ENCODE measurements at regions not wholly inside any gene's neighbourhood (a gene's known extent, or its start where the extent isn't known, plus 50 kb on each side); places are given as distances from the start of the nearest gene placed in this dataset.

DNA sequence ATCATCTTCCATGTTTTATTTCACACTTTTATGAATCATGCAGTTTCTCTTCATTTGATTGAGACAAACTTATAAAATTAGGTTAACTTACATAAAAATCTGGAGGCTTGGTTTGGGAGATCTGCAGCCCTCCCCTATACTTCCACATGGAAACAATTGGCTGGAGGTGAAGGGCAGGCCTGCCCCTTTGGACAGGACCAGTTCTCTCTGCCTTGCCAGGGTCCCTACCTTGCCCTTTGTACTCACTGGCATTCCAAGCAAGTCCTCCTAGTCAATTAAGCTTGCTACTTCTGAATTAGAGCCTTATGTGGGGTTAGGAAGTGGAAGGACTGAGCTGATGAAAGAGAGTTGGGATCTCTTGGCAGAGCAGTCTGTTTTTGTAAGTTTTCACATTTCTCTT, 257.3 kb downstream of the GAS1 start:
- CTCF ChIA-PET: no interaction called here
- Mint-ChIP-seq H3K4me1 (no peaks in the 10 kb centered on the region), H3K4me3 (no peak overlapping the region), H3K27ac (no peak overlapping the region), H3K36me3 (ENCODE audit: low read depth) (no peaks in the 10 kb centered on the region), H3K9me3 (peaks cover 2% of the 10 kb centered on the region), H3K27me3 (peaks cover 3% of the 10 kb centered on the region)
- intact Hi-C loops (cut with micrococcal nuclease): no loop called here
- ATAC-seq (ENCODE audit: low read depth) (no peak), DNase-seq (no peak)
- TF ChIP-seq, protein P1, sequence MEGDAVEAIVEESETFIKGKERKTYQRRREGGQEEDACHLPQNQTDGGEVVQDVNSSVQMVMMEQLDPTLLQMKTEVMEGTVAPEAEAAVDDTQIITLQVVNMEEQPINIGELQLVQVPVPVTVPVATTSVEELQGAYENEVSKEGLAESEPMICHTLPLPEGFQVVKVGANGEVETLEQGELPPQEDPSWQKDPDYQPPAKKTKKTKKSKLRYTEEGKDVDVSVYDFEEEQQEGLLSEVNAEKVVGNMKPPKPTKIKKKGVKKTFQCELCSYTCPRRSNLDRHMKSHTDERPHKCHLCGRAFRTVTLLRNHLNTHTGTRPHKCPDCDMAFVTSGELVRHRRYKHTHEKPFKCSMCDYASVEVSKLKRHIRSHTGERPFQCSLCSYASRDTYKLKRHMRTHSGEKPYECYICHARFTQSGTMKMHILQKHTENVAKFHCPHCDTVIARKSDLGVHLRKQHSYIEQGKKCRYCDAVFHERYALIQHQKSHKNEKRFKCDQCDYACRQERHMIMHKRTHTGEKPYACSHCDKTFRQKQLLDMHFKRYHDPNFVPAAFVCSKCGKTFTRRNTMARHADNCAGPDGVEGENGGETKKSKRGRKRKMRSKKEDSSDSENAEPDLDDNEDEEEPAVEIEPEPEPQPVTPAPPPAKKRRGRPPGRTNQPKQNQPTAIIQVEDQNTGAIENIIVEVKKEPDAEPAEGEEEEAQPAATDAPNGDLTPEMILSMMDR (IDR thresholded peaks at IDR 0.05): no peak
- POLR2A ChIA-PET: interaction anchor here (0.6 kb wide), 1 partner anchor 864 kb away, joined by 4 read pairs; no protein-coding TSS in a partner anchor

DNA sequence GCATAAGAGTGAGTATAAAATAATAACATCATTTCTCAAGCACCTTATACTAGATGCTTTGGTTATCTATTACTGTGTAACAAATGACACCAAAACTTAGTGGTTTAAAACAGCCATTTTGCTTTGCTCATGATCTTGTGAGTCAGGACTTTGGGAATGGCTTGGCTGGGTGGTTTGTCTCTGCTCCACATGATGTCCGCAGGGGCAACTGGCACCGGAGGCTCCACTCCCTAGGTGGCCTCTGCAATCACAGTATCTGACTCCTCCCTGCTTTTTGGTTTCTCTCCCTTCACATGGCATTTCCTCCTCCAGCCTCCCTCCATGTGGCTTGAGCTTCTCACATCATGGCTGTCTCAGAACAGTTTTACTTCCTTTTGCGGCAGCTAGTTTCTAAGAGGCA, 259.5 kb downstream of the GAS1 start:
- no peak overlapping the region for H3K4me3 Mint-ChIP-seq

DNA sequence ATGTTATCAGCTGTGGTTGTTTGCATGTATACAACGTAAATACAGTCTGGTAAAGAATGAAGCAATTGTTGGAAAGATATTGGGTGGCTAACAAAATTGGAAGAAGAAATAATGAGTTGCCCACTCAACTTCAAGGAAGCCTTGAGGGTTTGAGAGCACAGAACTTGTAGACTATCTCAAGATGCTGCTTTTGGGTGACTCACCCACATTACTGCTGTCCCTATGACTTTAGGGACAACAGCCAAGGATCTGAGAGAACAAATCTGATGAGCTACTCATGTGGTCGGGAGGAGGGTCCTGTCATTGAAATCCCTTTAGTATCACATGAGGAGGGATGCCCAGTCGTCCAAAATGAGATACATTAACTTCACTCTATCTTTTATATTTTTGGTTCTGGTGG, 261.8 kb downstream of the GAS1 start:
- ChIA-PET POLR2A (no interaction called here), CTCF (no interaction called here)
- Mint-ChIP-seq H3K4me1 (no peaks in the 10 kb centered on the region), H3K27ac (no peak overlapping the region), H3K36me3 (ENCODE audit: low read depth) (no peaks in the 10 kb centered on the region), H3K9me3 (no peaks in the 10 kb centered on the region), H3K27me3 (peaks cover 3% of the 10 kb centered on the region), H3K4me3 (no peak overlapping the region)
- intact Hi-C loops (cut with micrococcal nuclease): no loop called here
- TF ChIP-seq, protein P1 (IDR thresholded peaks at IDR 0.05): no peak
- no peak for DNase-seq
- ATAC-seq (ENCODE audit: low read depth): no peak

More for the DNA sequence above, 259.5 kb downstream of the GAS1 start:
- intact Hi-C loops (cut with micrococcal nuclease): no loop called here
- no peaks in the 10 kb centered on the region for H3K36me3 Mint-ChIP-seq (ENCODE audit: low read depth)
- ATAC-seq (ENCODE audit: low read depth): no peak
- CTCF ChIA-PET: no interaction called here
- no peak for DNase-seq
- H3K9me3 Mint-ChIP-seq: peaks cover 2% of the 10 kb centered on the region
- no peak overlapping the region for H3K27ac Mint-ChIP-seq
- TF ChIP-seq, protein P1 (IDR thresholded peaks at IDR 0.05): no peak
- peaks cover 3% of the 10 kb centered on the region for H3K27me3 Mint-ChIP-seq
- H3K4me1 Mint-ChIP-seq: no peaks in the 10 kb centered on the region
- POLR2A ChIA-PET: no interaction called here

DNA sequence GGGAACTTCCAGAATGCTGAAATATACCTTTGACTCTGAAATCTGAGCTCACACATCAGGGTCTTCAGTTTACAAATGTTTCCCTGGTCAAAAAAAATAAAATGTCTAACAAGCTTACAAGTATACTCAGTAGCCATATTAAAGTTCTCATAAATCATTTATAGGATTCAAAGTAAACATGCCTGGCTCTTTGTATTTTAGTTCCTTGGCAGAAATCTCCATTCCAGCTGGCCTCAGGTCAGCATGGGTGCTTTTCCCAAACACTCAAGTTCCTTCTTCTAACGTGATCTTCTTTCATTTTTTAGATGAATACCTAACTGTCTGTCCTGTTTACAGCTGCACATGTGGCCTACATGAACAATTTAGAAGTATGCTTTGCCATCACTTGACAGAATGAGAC, 263.2 kb downstream of the GAS1 start:
- Mint-ChIP-seq H3K36me3 (ENCODE audit: low read depth) (no peaks in the 10 kb centered on the region), H3K27ac (no peak overlapping the region), H3K4me1 (no peaks in the 10 kb centered on the region), H3K9me3 (no peaks in the 10 kb centered on the region), H3K4me3 (no peak overlapping the region), H3K27me3 (peaks cover 3% of the 10 kb centered on the region)
- CTCF ChIA-PET: no interaction called here
- TF ChIP-seq, protein P1 (IDR thresholded peaks at IDR 0.05): no peak
- intact Hi-C loops (cut with micrococcal nuclease): no loop called here
- DNase-seq (no peak), ATAC-seq (ENCODE audit: low read depth) (no peak)
- POLR2A ChIA-PET: no interaction called here

DNA sequence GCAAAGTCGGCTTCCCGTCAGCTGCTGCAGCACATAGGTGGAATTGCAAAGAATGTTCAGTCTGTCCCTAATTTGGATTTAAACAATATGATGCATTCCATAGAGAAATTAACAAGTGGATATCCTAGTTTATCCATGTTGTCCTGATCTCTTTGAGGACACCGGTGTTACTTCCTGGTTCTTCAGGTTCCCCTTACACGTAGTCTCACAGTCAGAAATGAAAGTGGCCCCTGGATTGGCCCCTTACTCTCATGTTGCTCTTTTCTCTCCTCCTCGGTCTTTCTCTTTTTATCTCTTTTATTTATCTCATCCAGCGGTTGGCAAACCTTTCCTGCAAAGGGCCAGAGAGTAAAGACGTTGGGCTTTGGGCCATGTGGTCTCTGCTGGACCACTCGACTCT, 265.1 kb downstream of the GAS1 start:
- ChIA-PET CTCF (no interaction called here), POLR2A (no interaction called here)
- no peak for ATAC-seq (ENCODE audit: low read depth)
- intact Hi-C loops (cut with micrococcal nuclease): no loop called here
- Mint-ChIP-seq H3K4me1 (no peaks in the 10 kb centered on the region), H3K9me3 (no peaks in the 10 kb centered on the region), H3K36me3 (ENCODE audit: low read depth) (no peaks in the 10 kb centered on the region), H3K27ac (no peak overlapping the region), H3K4me3 (no peak overlapping the region), H3K27me3 (no peaks in the 10 kb centered on the region)
- TF ChIP-seq, protein P1 (IDR thresholded peaks at IDR 0.05): no peak
- DNase-seq: no peak
